Activated CD8-positive, alpha-beta memory T cell treated with anti-CD3 and anti-CD28 coated beads, Interleukin-2, amount 50 U/mL, for 24 hours (primary cell): ENCODE measurements at regions not wholly inside any gene's neighbourhood (a gene's known extent, or its start where the extent isn't known, plus 50 kb on each side); places are given as distances from the start of the nearest gene placed in this dataset.
"Not testable (repeated sequence)": the region's sequence is repeated elsewhere in the genome, so short reads cannot be mapped to it uniquely, and the experiment has no call there.

Experiments
- DNase-seq: peaks from one replicate; pipeline ENCODE4 v3.0.0-alpha.2; 2020; ENCODE audit errors: extremely low read depth

DNA sequence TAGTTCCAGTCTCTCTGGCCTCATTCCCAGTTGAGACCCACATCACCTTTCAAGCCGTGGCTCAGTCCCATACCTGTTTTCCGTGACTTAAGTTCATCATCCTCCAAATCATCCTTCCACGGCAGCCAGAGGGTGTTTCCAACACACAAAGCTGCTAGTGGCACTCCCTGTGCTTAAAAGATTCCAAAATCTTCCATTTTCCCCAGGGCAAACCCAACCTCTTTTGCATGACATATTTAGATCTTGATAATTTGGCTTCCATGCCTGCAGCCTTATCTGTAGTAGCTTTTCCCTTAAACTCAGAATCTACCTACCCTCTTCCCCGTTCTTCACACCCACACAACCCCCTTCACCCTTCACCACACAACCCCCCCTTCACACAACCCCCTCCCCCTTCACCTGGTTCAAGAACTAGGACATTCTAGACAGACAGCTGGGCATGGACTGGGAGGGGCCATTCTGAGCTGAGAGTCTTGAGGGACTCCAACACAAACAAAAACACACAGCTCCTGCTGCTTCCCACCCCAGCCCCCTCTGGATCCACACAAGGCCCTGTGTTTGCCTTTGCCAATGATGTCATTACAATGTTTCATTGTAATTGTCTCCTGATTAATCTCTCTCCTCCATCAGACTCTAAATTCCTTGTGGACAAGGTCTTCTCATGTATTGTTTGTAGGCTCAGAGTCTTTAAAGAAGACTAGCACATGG, 268.2 kb downstream of the SH3GL2 start:
- no peak for DNase-seq

DNA sequence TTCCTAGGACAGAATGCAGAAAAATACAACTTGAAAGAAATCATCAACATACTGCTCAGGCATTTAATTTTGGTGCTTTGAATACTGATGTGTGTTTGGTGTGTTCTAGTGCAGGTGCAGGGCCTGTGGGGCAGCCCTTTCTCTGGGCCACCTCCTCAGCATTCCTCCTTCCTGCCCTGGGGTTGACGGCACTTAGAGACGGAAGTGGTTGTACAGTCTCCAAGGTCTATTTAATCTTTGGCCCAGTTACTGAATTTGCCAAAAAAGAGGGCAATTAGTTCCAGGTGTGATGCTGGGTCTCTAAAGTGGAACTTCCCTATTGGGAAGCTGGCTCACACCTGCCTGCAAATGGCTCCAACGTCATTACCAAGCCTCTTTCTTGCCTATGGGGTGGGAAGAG, 269.0 kb downstream of the SH3GL2 start:
- no peak for DNase-seq

DNA sequence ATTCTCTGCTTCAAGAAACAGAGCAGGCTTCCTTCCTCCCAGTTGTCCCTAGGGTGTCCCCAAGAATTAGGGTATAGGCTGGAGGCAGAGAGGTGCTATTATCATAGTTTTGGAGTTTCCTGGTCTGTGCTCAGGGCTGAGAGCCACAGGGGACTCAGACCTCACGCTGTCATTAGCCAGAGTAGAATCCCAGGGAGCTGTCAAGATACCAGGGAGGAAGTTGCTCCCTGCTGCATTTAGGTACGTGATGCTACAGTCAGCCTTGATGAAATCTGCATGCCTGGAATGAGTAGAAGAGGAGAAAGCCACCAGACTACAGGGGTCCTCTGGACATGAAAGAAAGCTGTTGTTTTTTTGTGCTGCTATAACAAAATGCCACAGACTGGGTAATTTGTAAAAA, 273.2 kb downstream of the SH3GL2 start:
- DNase-seq, result no peak

DNA sequence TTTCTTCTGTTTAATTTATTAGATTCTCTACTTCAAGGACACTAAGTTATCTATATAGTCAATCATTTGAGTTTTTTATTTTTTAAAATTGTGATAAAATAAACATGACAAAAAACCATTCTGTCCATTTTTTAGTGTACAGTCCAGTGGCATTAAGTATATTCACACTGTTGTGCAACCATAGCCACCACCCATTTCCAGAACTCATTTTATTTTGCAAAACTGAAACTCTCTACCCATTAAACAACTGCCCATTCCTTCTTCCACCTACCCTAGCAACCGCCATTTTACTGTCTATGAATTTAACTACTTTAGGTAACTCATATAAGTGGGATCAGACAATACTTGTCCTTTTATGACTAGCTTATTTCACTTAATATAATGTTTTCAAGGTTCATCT, 275.6 kb downstream of the SH3GL2 start:
- no peak for DNase-seq

DNA sequence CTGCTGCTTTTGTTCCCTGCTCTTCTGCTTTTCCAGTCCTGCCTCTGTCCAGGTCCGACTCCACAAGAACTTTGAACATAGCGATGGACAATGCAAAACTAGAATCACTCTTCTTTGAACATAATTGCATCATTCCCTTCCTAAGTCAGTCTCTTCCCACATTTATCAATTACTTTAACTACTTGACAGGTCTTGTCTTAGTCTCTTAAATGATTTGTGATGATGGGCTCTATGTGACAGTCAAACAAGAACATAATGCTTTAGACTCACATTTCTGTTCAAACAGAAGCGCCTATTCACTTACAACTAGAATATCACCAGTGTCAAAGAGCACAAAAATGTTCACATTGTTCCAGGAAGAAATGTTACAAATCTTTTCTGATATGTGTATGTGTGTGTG, 278.1 kb downstream of the SH3GL2 start:
- DNase-seq, result no peak

DNA sequence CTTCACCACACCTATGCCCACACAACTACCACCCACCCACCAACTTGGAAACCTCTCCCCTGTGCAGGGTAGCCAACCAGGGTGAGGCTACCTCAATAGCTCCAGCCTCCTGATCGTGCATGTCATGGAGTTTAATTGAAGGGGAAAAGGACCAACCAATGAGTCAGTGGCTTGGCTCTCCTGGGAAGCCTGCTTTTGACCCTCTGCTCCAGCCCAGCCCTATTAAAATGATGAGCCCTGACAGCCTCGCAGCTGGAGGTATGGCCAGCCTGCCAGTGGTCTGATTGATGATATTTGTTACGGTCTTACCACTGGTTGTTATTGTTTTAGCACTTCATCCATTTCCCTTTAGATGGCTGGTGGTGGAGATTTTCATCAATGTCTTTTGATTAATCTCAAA, 280.4 kb downstream of the SH3GL2 start:
- no peak for DNase-seq

DNA sequence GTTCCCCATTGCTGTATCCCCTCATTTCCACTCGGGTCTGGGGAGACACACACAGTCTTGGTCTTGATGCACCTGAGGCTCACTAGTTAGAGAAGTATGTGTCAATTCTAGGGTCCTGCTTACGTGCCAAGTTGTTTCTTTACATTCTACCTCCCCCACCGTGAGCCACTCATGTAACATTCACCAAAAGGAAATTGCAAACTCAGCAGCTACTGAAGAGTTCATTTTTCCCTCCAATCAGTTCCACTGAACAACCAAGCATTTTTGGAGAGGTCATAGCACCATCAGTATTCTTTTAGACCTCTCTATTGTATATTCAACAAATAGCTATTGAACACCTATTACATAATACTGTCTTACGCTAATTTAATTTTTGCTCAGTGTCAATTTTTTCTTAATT, 281.1 kb downstream of the SH3GL2 start:
- no peak for DNase-seq

DNA sequence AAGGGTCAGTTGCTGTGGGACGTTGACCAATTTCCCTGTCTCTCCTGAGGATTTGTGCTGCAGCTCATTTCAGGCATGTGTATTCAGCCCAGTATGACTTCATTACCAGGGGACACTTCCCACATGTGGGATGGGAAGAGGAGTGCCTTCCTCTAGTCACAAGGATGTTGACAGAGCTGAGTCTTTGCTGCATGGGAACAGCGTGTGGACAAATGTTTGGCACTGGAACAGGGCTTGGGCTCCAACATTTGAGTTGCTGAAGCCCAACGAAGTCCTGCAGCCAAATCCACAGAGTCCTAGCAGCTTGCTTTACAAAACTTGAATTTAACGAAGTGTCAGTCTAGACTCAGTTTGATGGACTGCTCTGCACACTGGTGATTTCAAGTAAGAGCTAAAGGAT, 283.2 kb downstream of the SH3GL2 start:
- no peak for DNase-seq

DNA sequence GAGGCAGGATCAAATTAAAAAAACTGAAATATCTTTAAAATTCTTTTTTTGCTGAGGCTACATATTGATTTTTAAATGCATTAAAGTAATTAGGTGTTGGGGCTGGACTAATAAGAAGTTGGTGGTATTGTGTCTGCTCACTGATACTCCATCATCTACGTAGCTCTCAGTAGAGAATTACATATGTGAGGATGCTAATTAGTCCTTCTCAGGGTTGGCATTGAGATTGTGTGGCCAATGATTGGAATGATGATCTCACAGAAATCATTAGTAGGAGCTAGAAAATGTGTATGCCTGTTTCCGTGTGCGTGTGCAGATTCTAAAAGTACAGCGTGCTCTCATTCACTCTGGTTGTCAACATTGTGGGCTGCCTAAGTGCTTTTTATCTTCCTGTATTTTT, 283.8 kb downstream of the SH3GL2 start:
- DNase-seq, result no peak

DNA sequence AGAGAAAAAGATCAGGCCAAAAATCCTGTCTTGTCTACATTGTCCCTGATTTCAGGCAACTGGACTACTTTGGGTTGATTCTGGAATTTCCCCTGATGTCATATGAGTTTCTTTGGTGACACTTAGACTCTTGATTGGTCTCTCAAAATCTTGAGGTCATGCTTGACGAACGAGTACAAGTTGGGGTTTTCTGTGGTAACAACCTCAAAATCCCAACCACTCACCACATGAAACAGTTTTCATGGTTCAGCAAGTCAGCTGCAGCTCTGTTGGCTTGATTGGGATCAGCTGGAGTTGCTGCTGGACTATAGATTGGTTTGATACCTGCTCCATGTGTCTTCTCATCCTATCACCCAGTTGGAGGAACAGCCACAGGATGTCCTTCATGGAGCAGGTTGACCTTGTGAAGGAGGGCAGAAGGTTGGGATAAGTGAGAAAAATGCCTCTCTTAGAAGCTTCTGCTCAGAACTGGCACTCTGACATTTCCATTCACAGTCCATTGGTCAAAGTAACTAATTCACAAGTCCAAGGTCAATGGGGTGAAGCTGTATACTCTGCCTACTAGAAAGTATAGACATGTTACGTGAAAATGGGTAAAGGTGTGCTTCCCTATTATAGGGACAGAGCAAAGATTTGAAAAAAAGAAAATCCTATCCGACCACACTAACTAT, 284.5 kb downstream of the SH3GL2 start:
- no peak for DNase-seq

DNA sequence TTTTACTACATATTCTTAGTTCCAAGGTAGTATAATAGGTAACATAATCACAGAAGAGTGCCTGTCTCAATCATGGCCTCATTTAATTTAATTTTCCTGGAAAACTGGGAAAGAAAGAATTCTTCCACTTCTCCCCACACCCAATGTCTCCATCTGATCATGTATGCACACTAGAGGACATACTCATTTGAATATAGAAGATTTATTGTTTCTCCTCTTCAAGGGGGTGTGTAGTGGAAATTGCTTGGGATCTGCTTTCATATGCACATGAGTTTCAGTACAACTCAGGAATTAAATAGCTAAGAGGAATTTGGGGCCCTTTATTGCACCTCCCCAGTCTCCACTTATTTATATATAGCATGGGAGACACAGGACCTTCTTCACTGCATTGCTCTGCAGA, 285.1 kb downstream of the SH3GL2 start:
- no peak for DNase-seq

DNA sequence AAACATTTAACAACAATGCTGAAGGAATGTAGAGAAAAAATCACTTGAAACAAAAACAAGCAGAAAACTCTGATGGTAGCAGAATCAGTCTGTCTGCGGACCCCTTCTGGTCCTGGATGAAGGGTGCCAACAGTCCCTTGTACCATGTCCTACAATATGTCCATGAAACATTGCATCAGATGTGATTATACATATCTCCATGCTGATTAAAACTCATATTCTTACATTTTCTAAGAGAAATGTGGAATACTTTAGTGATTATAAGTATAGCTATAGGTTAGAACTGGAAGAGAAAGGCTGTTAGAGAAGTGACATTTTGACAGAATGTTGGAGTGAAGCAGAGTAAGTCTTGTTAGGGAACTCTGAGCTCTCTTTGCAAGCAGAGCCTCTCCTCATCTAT, 286.1 kb downstream of the SH3GL2 start:
- no peak for DNase-seq

DNA sequence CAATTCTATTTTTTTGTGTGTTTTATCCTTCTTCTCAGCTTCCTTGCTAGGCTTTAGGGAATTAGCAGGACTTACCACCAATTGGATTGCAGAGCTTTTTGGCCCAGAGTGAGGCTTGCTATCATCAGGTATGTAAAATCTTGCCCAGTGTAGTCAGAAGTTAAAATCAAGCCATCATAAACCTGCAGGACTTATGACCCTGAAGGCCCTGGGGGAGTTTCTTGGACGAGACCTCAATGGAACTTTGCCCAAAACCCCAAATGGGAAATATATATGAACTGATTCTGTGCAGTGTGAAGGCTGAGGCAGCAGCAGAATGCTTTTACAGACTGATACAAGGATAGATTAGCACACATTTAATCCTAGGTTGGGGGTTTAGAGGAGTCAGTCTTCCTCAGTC, 287.0 kb downstream of the SH3GL2 start:
- no peak for DNase-seq

DNA sequence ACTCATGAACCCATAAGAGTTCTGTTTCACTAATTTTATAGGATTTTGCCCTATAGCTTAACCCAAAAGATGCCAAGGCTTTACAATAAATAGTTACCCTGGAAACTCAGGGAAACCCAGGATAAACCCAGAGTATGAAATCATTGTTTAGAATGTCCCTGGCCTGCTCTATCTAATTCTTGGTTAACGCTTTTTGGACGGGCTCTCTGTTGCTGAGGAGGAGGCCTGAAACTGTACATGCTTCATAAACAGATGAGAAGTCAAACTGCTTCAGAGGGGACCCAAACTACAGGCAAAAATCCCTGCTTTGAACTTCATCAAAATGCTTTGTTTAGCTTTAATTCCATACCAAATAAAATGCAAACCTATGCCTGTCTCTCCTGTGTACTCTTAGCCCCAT, 291.9 kb downstream of the SH3GL2 start:
- no peak for DNase-seq

DNA sequence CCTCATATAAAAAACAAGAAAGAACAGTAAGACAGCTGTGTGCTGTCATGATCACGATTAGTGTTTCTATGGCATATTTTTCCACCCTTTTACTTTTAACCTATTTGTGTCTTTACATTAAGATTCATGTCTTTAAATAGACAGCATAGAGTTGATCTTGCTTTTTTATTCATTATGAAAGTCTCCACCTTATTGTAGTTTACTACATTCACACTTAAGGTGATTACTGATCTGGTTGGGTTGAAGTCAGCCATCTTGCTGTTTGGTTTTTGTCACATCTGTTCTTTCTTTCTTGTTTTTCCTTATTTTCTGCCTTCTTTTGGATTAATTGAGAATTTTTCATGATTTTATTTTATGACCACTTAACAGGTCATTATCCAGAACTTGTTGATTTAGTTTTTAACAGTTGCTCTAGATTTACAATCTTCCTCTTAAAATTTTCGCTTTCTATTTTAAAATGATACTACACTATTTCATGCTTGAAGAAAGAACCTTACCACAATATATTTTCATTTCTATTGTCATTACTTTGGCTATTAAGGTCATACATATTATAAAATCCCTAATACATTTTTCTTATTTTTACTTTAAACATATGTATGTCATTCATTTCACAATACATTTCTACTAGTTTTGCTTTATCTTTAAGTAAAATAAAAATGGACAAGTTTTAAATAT, 292.5 kb downstream of the SH3GL2 start:
- DNase-seq, result no peak

DNA sequence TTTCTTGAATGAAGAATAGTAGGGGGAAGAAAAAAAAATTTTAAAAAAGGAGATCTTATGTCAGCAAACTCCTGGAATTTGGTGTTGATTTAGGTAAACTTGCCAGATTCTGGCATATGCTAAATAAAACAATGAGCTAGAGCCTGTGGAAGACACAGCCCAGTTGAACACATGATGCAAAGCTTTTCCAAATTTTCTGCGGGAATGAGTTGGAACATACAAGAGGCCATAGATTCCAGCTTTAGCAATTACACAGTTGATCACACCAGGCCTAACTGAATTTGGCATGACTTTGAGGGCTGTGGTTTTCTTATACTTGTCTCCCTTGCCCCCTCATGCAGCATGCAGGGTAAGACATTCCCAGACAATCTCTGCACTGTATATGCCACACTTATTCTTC, 297.0 kb downstream of the SH3GL2 start:
- DNase-seq, result no peak

DNA sequence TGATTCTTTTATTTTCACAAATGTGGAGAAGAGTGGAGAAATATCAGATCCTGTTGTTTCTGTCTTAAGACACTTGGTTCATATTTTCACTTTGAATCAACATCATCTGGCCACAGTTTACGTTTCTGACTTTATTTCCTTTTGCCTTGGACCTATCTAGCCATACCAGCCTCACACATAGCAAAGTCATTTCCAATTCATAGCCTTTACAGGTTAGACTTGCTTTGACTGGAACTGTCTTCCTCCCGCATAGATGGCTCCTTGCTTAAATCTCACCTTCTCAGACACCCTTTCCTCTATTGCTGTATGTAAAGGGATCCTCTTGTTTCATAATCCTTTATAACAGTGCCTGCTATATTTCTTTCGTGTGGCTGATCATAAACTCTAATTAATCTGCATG, 297.8 kb downstream of the SH3GL2 start:
- no peak for DNase-seq

DNA sequence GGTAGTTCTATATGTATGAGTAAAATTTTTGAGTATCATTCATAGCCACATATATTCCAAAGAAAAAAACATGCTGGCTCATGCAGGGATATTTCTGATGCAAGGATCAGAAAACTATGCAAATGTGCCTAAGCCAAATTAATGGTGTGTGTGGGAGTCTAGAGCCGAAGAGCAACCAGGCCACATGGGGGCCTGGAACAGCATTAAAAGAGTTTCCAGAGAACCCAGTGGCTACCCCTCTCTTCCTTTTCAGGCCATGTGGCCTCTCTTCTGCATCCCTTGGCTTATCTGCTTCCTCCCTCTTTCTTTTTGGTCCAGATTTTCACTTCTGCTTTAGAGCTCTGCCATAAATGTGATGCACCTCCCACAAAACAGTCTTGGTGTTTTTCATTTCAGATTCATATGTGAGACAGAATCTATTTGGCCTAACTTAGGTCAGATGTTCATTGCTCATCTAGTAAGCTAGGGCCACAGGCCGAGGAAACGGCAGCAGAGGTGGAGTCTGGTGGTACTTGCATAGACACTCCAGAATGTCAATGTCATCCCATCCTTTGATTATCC, 300.0 kb downstream of the SH3GL2 start:
- DNase-seq, result no peak

DNA sequence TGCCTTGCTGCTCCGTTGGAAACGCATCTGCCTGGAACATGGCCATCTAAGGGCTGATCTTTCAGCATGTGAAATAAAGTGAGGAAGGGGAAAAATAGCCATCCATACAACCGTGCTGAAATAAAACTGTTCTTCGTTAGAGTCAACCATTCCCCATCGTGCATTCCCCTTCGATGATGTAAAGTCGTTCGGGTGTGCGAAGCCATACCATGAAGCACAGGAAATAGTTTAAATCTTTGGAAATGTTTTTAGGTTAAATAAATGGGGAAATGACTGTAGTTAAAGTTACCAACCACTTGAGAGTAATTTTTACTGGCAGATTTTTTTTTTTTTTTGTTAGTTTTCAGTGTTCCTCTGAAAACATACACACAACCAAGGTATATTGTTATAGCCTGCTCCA, 302.5 kb downstream of the SH3GL2 start:
- DNase-seq, result no peak

DNA sequence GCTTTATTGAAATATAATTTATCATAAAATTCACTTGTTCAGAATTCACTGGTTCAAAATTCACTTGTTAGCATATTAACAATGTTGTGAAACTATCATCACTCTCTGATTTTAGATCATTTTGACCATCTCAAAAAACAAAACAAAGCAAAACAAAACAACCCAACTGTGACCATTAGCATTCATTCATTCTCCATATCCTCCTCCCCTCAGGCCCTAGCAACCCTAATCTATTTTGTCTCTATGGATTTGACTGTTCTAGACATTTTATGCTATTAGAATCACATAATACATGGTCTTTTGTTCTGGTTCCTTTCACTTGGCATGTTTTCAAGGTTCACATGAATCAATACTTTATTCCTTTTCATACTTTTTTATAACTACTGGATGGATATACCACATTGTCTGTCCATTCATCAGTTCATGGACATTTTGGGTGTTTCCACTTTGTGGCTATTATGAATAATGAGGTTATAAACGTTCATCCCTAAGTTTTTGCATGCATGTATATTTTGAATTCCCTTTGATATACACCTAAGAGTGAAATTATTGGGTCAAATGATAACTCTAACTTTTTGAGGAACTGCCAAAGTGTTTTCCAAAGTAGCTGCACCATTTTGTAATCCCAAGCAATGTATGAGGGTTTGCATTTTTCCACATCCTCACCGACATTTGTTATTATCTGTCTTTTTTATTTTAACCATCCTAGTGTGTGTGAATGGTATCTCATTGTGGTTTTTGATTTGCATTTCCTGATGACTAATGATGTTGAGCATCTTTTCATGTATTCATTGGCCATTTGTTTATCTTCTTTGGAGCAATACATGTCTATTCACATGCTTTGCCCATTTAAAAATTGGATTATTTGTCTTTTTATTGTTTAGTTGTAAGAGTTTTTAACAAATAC, 304.1 kb downstream of the SH3GL2 start:
- no peak for DNase-seq

DNA sequence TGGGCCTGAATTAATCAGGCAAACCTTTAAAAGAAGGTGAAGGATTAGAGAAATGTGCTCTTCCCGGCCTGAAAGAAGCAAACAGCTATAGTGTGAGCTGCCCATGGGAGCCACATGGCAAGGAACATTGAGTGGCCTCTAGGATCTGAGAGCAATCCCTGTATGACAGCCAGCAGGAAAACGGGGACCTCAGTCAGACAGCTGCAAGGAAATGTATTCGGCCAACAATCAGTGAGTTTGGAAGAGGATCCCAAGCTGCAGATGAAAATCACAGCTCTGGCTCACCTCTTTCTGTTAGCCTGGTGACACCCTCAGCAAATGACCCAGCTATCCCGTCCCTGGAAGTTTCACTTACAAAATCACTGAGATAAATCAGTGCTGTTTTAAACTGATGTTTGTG, 309.2 kb downstream of the SH3GL2 start:
- no peak for DNase-seq

DNA sequence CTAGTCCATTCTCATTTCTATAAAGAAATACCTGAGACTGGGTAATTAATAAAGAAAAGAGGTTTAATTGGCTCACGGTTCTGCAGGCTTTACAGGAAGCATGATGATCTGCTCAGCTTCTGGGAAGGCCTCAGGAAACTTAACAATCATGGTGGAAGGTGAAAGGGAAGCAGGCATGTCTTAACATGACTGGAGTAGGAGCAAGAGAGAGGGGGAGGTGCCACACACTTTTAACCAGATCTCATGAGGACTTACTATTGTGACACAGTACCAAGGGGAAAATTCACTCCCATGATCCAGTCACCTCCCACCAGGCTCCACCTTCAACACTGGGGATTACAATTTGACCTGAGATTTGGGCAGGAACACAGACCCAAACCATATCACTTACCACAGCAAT, 310.1 kb downstream of the SH3GL2 start:
- DNase-seq, result not testable (repeated sequence)
